ENCODE measurements at regions not wholly inside any gene's neighbourhood (a gene's known extent, or its start where the extent isn't known, plus 50 kb on each side); places are given as distances from the start of the nearest gene placed in this dataset.
A peak's percentile ranks its signal among the peaks of the same experiment; 100 is the strongest.

- Histone ChIP-seq H2AFZ (ENCODE audit: insufficient read depth, low read depth, low read length, poor library complexity, severe bottlenecking) (peak overlapping the region; percentile 91), H3K36me3 (replicated peaks in 1 of 2; ENCODE audit: control extremely low read depth in 1 of 2, control insufficient read depth in 1 of 2, extremely low read depth in 1 of 2, insufficient read depth in 2 of 2, low read length in 1 of 2) (no peaks in the 10 kb centered on the region), H3K9me3 (ENCODE audit: control extremely low read depth in 1 of 3, control insufficient read depth in 2 of 3, insufficient read depth in 1 of 3, low read length in 2 of 3) (no peaks in the 10 kb centered on the region), H3K4me3 (ENCODE audit: control extremely low read depth in 1 of 5, extremely low read depth in 1 of 5, insufficient read depth in 1 of 5, low read depth in 2 of 5, low read length in 4 of 5) (peak overlapping the region in 4 of 5 experiments; percentile 47 to 64 (median 56)), H3K27me3 (replicated peaks in 1 of 4; ENCODE audit: control extremely low read depth in 1 of 4, control insufficient read depth in 3 of 4, insufficient read depth in 4 of 4, low read length in 3 of 4) (peaks cover 0 to 42% (median 7%) of the 10 kb centered on the region in 4 experiments), H3K4me1 (ENCODE audit: control insufficient read depth in 2 of 2, insufficient read depth in 2 of 2, low read length in 2 of 2) (peaks cover 6 to 14% of the 10 kb centered on the region in 2 donors), H4K20me1 (ENCODE audit: control insufficient read depth, insufficient read depth, low read length, poor library complexity, severe bottlenecking) (no peaks in the 10 kb centered on the region), H3K79me2 (ENCODE audit: control insufficient read depth, insufficient read depth, low read length) (no peaks in the 10 kb centered on the region), H3K4me2 (replicated peaks; ENCODE audit: low read depth, low read length, poor library complexity, severe bottlenecking) (peak overlapping the region; percentile 87), H3K9ac (ENCODE audit: low read length) (peak overlapping the region; percentile 67), H3K27ac (ENCODE audit: low read length in 2 of 2) (no peak overlapping the region)
- peak; percentile 64 for ATAC-seq (ENCODE audit: low read depth)
- WGBS (ENCODE audit: insufficient coverage): under 1% methylated on average over 47 of the region's 50 CpGs
- Mint-ChIP-seq H3K27ac (no peak overlapping the region), H3K9me3 (ENCODE audit: insufficient read depth) (no peaks in the 10 kb centered on the region), H3K4me1 (peaks cover 16% of the 10 kb centered on the region), H3K4me3 (peak overlapping the region; percentile 91), H3K27me3 (peaks cover 64% of the 10 kb centered on the region)
- POLR2A ChIA-PET: no interaction called here
- DNase-seq: peak; percentile 52
- no peak for TF ChIP-seq EZH2 (IDR thresholded peaks at IDR 0.05; ENCODE audit: borderline replicate concordance, insufficient read depth, low read depth, low read length, poor library complexity, severe bottlenecking)
- no peak for TF ChIP-seq CTCF (IDR thresholded peaks at IDR 0.05)
- intact Hi-C loops (cut with micrococcal nuclease): no loop called here
- CTCF ChIA-PET: interaction anchor here (1.1 to 1.5 kb wide), 3 partner anchors 23 to 450 kb away, joined by 3 to 5 read pairs (median 4); no protein-coding TSS in a partner anchor
Observed at GRCh38 chr12:30822385-30823155, 67.8 kb upstream of the CAPRIN2 start.

- Histone ChIP-seq H3K4me2 (replicated peaks; ENCODE audit: low read depth, low read length, poor library complexity, severe bottlenecking) (no peak overlapping the region), H4K20me1 (ENCODE audit: control insufficient read depth, insufficient read depth, low read length, poor library complexity, severe bottlenecking) (no peaks in the 10 kb centered on the region), H3K36me3 (replicated peaks in 1 of 2; ENCODE audit: control extremely low read depth in 1 of 2, control insufficient read depth in 1 of 2, extremely low read depth in 1 of 2, insufficient read depth in 2 of 2, low read length in 1 of 2) (no peaks in the 10 kb centered on the region), H3K79me2 (ENCODE audit: control insufficient read depth, insufficient read depth, low read length) (no peaks in the 10 kb centered on the region), H3K4me1 (ENCODE audit: control insufficient read depth in 2 of 2, insufficient read depth in 2 of 2, low read length in 2 of 2) (peaks cover 6 to 14% of the 10 kb centered on the region in 2 donors), H3K9ac (ENCODE audit: low read length) (no peak overlapping the region), H3K27me3 (replicated peaks in 1 of 4; ENCODE audit: control extremely low read depth in 1 of 4, control insufficient read depth in 3 of 4, insufficient read depth in 4 of 4, low read length in 3 of 4) (peaks cover 0 to 46% (median 7%) of the 10 kb centered on the region in 4 experiments), H2AFZ (ENCODE audit: insufficient read depth, low read depth, low read length, poor library complexity, severe bottlenecking) (no peak overlapping the region), H3K27ac (ENCODE audit: low read length in 2 of 2) (no peak overlapping the region), H3K4me3 (ENCODE audit: control extremely low read depth in 1 of 5, extremely low read depth in 1 of 5, insufficient read depth in 1 of 5, low read depth in 2 of 5, low read length in 4 of 5) (no peak overlapping the region), H3K9me3 (ENCODE audit: control extremely low read depth in 1 of 3, control insufficient read depth in 2 of 3, insufficient read depth in 1 of 3, low read length in 2 of 3) (no peaks in the 10 kb centered on the region)
- ATAC-seq (ENCODE audit: low read depth) (no peak), DNase-seq (no peak)
- no CpG with 5 or more reads among the region's 2 CpGs for WGBS (ENCODE audit: insufficient coverage)
- Mint-ChIP-seq H3K9me3 (ENCODE audit: insufficient read depth) (no peaks in the 10 kb centered on the region), H3K27me3 (peaks cover 64% of the 10 kb centered on the region), H3K4me1 (peaks cover 16% of the 10 kb centered on the region), H3K4me3 (no peak overlapping the region), H3K27ac (no peak overlapping the region)
- ChIA-PET CTCF (no interaction called here), POLR2A (no interaction called here)
- intact Hi-C loops (cut with micrococcal nuclease): no loop called here
- no peak for TF ChIP-seq CTCF (IDR thresholded peaks at IDR 0.05)
- no peak for TF ChIP-seq EZH2 (IDR thresholded peaks at IDR 0.05; ENCODE audit: borderline replicate concordance, insufficient read depth, low read depth, low read length, poor library complexity, severe bottlenecking)
Observed at GRCh38 chr12:30820406-30820946, 65.7 kb upstream of the CAPRIN2 start.

Measured in B cell (primary cell).